Bronchial epithelial cell (primary cell): ENCODE measurements at regions not wholly inside any gene's neighbourhood (a gene's known extent, or its start where the extent isn't known, plus 50 kb on each side); places are given as distances from the start of the nearest gene placed in this dataset.

Source experiments
- DNase-seq: peaks from one replicate; pipeline ENCODE4 v3.0.0-alpha.2; 2010; ENCODE audit warnings: low read depth
- FAIRE-seq: peaks from 2 replicates; lab custom pipeline; 2011; peaks lifted over from hg19 to GRCh38; lab: Jason Lieb, UNC
- H3K27me3 ChIP-seq: 2 replicates; pipeline ENCODE4 v1.5.1; 2011; ENCODE audit warnings: low read length; ENCODE audit not compliant: control insufficient read depth, insufficient read depth
- H3K36me3 ChIP-seq: 2 replicates; pipeline ENCODE4 v1.5.1; 2011; ENCODE audit warnings: low read length; ENCODE audit not compliant: control insufficient read depth, insufficient read depth
- H3K4me3 ChIP-seq: 2 replicates; pipeline ENCODE4 v1.5.1; 2011; ENCODE audit warnings: mild to moderate bottlenecking, low read depth, low read length, control low read depth
- CTCF ChIP-seq: IDR thresholded peaks from 2 replicates; pipeline ENCODE4 v1.5.1; 2011; ENCODE audit warnings: mild to moderate bottlenecking, moderate library complexity, low read length, control low read depth, inconsistent platforms; ENCODE audit not compliant: insufficient read depth, severe bottlenecking

- no peak overlapping the region for H3K4me3 ChIP-seq
- no peaks in the 10 kb centered on the region for H3K36me3 ChIP-seq
- DNase-seq (no peak), FAIRE-seq (no peak)
- no peaks in the 10 kb centered on the region for H3K27me3 ChIP-seq
- no peak for TF ChIP-seq CTCF
These were observed 555.9 kb downstream of the DIAPH3 start for GRCh38 chr13:59607780-59608233.

GRCh38 chr13:59609421-59609820 is 554.3 kb downstream of the DIAPH3 start:
- no peak for FAIRE-seq
- no peaks in the 10 kb centered on the region for H3K36me3 ChIP-seq
- no peak for TF ChIP-seq CTCF
- H3K27me3 ChIP-seq, result no peaks in the 10 kb centered on the region
- H3K4me3 ChIP-seq, result no peak overlapping the region
- no peak for DNase-seq
